NCI-H2081 (cell line): ENCODE measurements at regions not wholly inside any gene's neighbourhood (a gene's known extent, or its start where the extent isn't known, plus 50 kb on each side); places are given as distances from the start of the nearest gene placed in this dataset.

Source experiments
- DNase-seq, 2 experiments: peaks; one replicate each; lab custom pipeline; 2025; lab: John Stamatoyannopoulos, UW

GRCh38 chr1:98480271-98480670 is 181.2 kb upstream of the SNX7 start:
- DNase-seq: no peak

- no peak for DNase-seq
Measured at GRCh38 chr1:98478121-98478520, 183.4 kb upstream of the SNX7 start.

- no peak for DNase-seq
Measured at GRCh38 chr1:98472878-98473277, 188.6 kb upstream of the SNX7 start.

GRCh38 chr1:98471633-98472032 is 189.9 kb upstream of the SNX7 start:
- no peak for DNase-seq

- DNase-seq: peak in 1 of 2 experiments; percentile 44
Measured at GRCh38 chr1:98468111-98468717, 193.3 kb upstream of the SNX7 start.

GRCh38 chr1:98467586-98467985 is 193.9 kb upstream of the SNX7 start:
- DNase-seq: no peak

GRCh38 chr1:98467122-98467521 is 194.4 kb upstream of the SNX7 start:
- no peak for DNase-seq

GRCh38 chr1:98461873-98462385 is 199.6 kb upstream of the SNX7 start:
- DNase-seq: no peak

- no peak for DNase-seq
Measured at GRCh38 chr1:98460136-98460535, 201.4 kb upstream of the SNX7 start.

GRCh38 chr1:98459486-98459870 is 202.0 kb upstream of the SNX7 start:
- DNase-seq: no peak

GRCh38 chr1:98458511-98459485 is 202.7 kb upstream of the SNX7 start:
- no peak for DNase-seq

- DNase-seq: no peak
Measured at GRCh38 chr1:98457248-98457647, 204.3 kb upstream of the SNX7 start.

GRCh38 chr1:98454666-98455065 is 206.9 kb upstream of the SNX7 start:
- no peak for DNase-seq

- DNase-seq: peak; percentile 9 to 50
Measured at GRCh38 chr1:98453066-98453465, 208.5 kb upstream of the SNX7 start.

GRCh38 chr1:98452162-98452561 is 209.4 kb upstream of the SNX7 start:
- DNase-seq: peak in 1 of 2 experiments; percentile 37

GRCh38 chr1:98441281-98441680 is 220.2 kb upstream of the SNX7 start:
- no peak for DNase-seq

GRCh38 chr1:98439471-98439870 is 222.1 kb upstream of the SNX7 start:
- no peak for DNase-seq

- no peak for DNase-seq
Measured at GRCh38 chr1:98437540-98437939, 224.0 kb upstream of the SNX7 start.

- DNase-seq: no peak
Measured at GRCh38 chr1:98437011-98437410, 224.5 kb upstream of the SNX7 start.

- peak; percentile 67 to 94 for DNase-seq
Measured at GRCh38 chr1:98429965-98430443, 231.5 kb upstream of the SNX7 start.

- DNase-seq: no peak
Measured at GRCh38 chr1:98428864-98429263, 232.7 kb upstream of the SNX7 start.

- DNase-seq: no peak
Measured at GRCh38 chr1:98427664-98428063, 233.9 kb upstream of the SNX7 start.

- no peak for DNase-seq
Measured at GRCh38 chr1:98426092-98426491, 235.4 kb upstream of the SNX7 start.
